Loucy (cell line): ENCODE measurements at regions not wholly inside any gene's neighbourhood (a gene's known extent, or its start where the extent isn't known, plus 50 kb on each side); places are given as distances from the start of the nearest gene placed in this dataset.

Source experiments
- H2AFZ ChIP-seq: fragments of 200-600 bp; sonication (generic); 2 replicates; pipeline ENCODE4 v1.6.0; 2016; ENCODE audit warnings: antibody characterized with exemption, mild to moderate bottlenecking, low read length, moderate library complexity
- H3F3A ChIP-seq: fragments of 200-600 bp; 2 replicates; pipeline ENCODE4 v1.6.0; 2016; ENCODE audit warnings: antibody characterized with exemption, low read depth, mild to moderate bottlenecking
- H3K27me3 ChIP-seq: fragments of 200-600 bp; sonication (generic); 2 replicates; pipeline ENCODE4 v1.6.1; 2014; ENCODE audit warnings: low read length, mild to moderate bottlenecking; ENCODE audit not compliant: insufficient read depth, poor library complexity, severe bottlenecking
- H3K36me3 ChIP-seq: fragments of 200-600 bp; sonication (generic); 2 replicates; pipeline ENCODE4 v1.6.1; 2016; ENCODE audit warnings: low read length; ENCODE audit not compliant: insufficient read depth
- H3K4me1 ChIP-seq: fragments of 200-600 bp; sonication (generic); 2 replicates; pipeline ENCODE4 v1.5.1; 2014; ENCODE audit warnings: low read length, mild to moderate bottlenecking; ENCODE audit not compliant: insufficient read depth, poor library complexity, severe bottlenecking
- H3K4me2 ChIP-seq: fragments of 200-600 bp; sonication (generic); 2 replicates; pipeline ENCODE4 v1.6.0; 2014; ENCODE audit warnings: antibody characterized with exemption, low read length, low read depth, mild to moderate bottlenecking; ENCODE audit not compliant: poor library complexity, severe bottlenecking
- H3K4me3 ChIP-seq: fragments of 200-600 bp; sonication (generic); 2 replicates; pipeline ENCODE4 v1.5.1; 2014; ENCODE audit warnings: low read length, mild to moderate bottlenecking, mixed read lengths; ENCODE audit not compliant: poor library complexity, severe bottlenecking
- H3K79me2 ChIP-seq: fragments of 200-600 bp; sonication (generic); 2 replicates; pipeline ENCODE4 v1.6.1; 2014; ENCODE audit warnings: low read length; ENCODE audit not compliant: insufficient read depth
- H3K9ac ChIP-seq: fragments of 200-600 bp; sonication (generic); 2 replicates; pipeline ENCODE4 v1.6.0; 2014; ENCODE audit warnings: mild to moderate bottlenecking, low read depth, low read length, moderate library complexity; ENCODE audit not compliant: poor library complexity, severe bottlenecking
- H3K9me2 ChIP-seq: fragments of 200-600 bp; sonication (generic); replicated peaks from 2 replicates; pipeline ENCODE4 v1.6.1; 2016; ENCODE audit warnings: low read depth, low read length, mixed read lengths
- H3K9me3 ChIP-seq: fragments of 200-600 bp; sonication (generic); 2 replicates; pipeline ENCODE4 v1.6.1; 2014; ENCODE audit warnings: mild to moderate bottlenecking, antibody characterized with exemption, low read length, low read depth; ENCODE audit not compliant: insufficient read depth
- H4K20me1 ChIP-seq: fragments of 200-600 bp; sonication (generic); 2 replicates; pipeline ENCODE4 v1.6.0; 2014; ENCODE audit warnings: antibody characterized with exemption, low read length, mild to moderate bottlenecking; ENCODE audit not compliant: insufficient read depth, poor library complexity, severe bottlenecking
- EZH2phosphoT487 ChIP-seq: fragments of 200-600 bp; IDR thresholded peaks from 2 replicates; pipeline ENCODE4 v1.6.1; 2018; ENCODE audit warnings: antibody characterized with exemption, mild to moderate bottlenecking, moderate library complexity, borderline replicate concordance
- TF ChIP-seq, protein P1 (sequence below): fragments of 200-600 bp; sonication (generic); conservative IDR thresholded peaks from 2 replicates; pipeline ENCODE4 v1.5.1; 2014; ENCODE audit warnings: mild to moderate bottlenecking, antibody characterized with exemption, low read length

DNA sequence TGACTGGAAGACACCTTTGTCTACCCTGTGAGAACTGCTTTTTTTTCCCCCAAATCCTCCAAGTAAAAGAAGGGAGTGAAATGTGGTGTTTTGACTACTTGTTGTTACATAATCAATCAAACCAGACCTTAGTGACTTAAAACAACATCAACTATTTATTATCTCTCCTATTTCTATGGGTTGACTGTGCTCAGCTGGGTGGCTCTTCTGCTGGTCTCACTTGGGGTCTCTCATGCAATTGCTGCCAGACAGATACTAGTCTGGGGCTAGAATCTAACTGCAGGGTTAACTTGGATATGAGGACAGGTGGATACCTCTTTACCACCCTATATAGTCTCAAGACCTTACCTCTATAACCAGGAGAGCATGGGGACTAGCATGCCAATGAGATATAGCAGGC, 141.3 kb downstream of the SALL1 start:
- Histone ChIP-seq H3F3A (no peaks in the 10 kb centered on the region), H3K4me1 (no peaks in the 10 kb centered on the region), H3K9me2 (no peaks in the 10 kb centered on the region), H4K20me1 (no peaks in the 10 kb centered on the region), H3K79me2 (no peaks in the 10 kb centered on the region), H3K4me3 (no peak overlapping the region), H3K36me3 (no peaks in the 10 kb centered on the region), H3K4me2 (no peak overlapping the region), H2AFZ (no peak overlapping the region), H3K9me3 (no peaks in the 10 kb centered on the region; the same call in 1 of the 2 replicates), H3K9ac (no peak overlapping the region), H3K27me3 (no peaks in the 10 kb centered on the region)
- TF ChIP-seq, protein P1, sequence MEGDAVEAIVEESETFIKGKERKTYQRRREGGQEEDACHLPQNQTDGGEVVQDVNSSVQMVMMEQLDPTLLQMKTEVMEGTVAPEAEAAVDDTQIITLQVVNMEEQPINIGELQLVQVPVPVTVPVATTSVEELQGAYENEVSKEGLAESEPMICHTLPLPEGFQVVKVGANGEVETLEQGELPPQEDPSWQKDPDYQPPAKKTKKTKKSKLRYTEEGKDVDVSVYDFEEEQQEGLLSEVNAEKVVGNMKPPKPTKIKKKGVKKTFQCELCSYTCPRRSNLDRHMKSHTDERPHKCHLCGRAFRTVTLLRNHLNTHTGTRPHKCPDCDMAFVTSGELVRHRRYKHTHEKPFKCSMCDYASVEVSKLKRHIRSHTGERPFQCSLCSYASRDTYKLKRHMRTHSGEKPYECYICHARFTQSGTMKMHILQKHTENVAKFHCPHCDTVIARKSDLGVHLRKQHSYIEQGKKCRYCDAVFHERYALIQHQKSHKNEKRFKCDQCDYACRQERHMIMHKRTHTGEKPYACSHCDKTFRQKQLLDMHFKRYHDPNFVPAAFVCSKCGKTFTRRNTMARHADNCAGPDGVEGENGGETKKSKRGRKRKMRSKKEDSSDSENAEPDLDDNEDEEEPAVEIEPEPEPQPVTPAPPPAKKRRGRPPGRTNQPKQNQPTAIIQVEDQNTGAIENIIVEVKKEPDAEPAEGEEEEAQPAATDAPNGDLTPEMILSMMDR: no peak
- TF ChIP-seq EZH2phosphoT487: no peak

DNA sequence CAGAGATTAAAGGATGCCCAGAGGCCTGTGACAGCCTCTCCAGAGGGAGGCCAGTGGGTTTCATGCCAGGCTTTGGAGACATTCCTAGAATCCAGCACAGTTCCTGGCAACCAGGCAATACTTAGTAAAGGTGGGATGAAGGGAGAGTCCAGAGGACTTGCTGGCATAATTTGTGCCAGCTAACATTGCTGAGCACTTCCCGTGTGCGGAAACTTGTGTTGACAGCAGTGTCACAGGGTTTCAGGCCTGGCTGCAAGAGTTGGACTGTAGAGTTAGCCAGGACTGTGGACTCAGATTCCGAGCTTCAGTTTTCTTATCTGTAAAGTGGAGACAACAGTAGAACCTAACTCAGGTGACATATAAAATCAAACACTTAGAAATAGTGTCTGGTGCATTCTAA, 141.7 kb downstream of the SALL1 start:
- no peaks in the 10 kb centered on the region for H3F3A ChIP-seq
- H3K27me3 ChIP-seq: no peaks in the 10 kb centered on the region
- H2AFZ ChIP-seq: no peak overlapping the region
- H3K9ac ChIP-seq: no peak overlapping the region
- no peak overlapping the region for H3K4me2 ChIP-seq
- TF ChIP-seq EZH2phosphoT487: no peak
- TF ChIP-seq, protein P1: no peak
- H3K9me2 ChIP-seq: no peaks in the 10 kb centered on the region
- H3K4me1 ChIP-seq: no peaks in the 10 kb centered on the region
- no peaks in the 10 kb centered on the region for H3K79me2 ChIP-seq
- H3K4me3 ChIP-seq: no peak overlapping the region
- no peaks in the 10 kb centered on the region for H4K20me1 ChIP-seq
- H3K36me3 ChIP-seq: no peaks in the 10 kb centered on the region
- no peaks in the 10 kb centered on the region; the same call in 1 of the 2 replicates for H3K9me3 ChIP-seq

DNA sequence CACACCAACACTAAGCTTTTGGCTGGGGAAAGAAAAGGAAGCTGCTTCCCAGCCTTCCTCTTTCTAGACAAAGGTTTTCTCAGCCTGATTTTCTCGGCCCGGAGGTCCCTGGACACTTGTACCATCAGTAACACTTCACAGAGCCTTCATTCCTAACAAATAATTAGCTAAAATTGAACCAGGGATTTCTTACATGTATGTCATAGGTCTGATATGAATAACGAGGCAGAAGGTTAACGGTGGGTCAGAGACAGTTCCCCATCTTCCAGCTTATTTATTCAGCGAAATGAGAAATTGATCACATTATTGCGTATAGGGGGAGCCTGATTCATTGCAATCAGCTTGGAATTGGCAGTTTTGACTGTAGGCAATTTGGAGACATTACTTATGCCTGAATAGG, 142.5 kb downstream of the SALL1 start:
- Histone ChIP-seq H3K9me2 (no peaks in the 10 kb centered on the region), H3K27me3 (no peaks in the 10 kb centered on the region)
- TF ChIP-seq EZH2phosphoT487: no peak
- TF ChIP-seq, protein P1: no peak

More for the DNA sequence above, 142.5 kb downstream of the SALL1 start:
- Histone ChIP-seq H4K20me1 (no peaks in the 10 kb centered on the region), H3F3A (no peaks in the 10 kb centered on the region), H3K4me3 (no peak overlapping the region), H3K9ac (no peak overlapping the region), H2AFZ (no peak overlapping the region), H3K79me2 (no peaks in the 10 kb centered on the region), H3K4me1 (no peaks in the 10 kb centered on the region), H3K4me2 (no peak overlapping the region), H3K36me3 (no peaks in the 10 kb centered on the region), H3K9me3 (no peaks in the 10 kb centered on the region; the same call in 1 of the 2 replicates)
